LHCN-M2 (cell line): ENCODE measurements at regions not wholly inside any gene's neighbourhood (a gene's known extent, or its start where the extent isn't known, plus 50 kb on each side); places are given as distances from the start of the nearest gene placed in this dataset.
A peak's percentile ranks its signal among the peaks of the same experiment; 100 is the strongest.

ENCODE experiments used
- DNase-seq: peaks from one replicate; pipeline ENCODE4 v3.0.0-alpha.2; 2012; ENCODE audit warnings: low read depth

DNA sequence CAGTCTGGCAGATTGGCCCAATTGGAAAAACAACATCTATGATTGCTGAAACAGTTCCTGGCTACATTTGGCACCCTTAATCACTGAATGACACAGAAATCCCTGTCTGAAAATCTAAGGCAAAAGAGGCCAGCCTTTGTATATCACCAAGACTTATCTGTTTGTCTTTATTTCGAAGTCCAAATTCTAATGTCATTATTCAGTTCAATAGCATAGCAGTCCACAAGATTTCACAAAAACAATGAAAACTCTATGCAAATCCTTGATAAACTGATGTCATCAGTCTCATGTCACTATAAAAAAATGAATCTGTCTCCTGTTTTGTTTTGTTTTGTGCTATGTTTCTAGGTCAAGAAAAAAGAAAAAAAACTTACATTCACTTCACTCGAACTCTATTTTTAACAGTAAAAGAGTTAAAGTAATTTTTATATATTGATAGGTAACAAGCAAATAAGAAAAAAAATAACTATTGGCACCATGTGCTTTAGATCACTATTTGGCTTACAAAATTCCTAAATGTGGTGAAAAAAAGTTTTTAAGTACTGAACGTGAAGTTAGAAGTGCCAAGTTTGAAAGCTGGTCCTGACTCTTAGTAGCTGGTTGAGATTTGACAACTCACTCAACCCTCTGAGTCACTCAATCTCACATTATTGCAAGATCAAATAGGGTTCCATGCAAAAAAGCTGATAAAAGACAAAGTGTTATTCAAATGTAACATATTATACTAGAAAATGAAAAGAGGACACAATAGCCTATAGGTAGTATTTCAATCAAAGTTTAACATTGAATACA, 359.3 kb downstream of the IRS1 start:
- peak; percentile 73 for DNase-seq

- no peak for DNase-seq
Measured at GRCh38 chr2:226439337-226439736, 360.3 kb downstream of the IRS1 start.

DNA sequence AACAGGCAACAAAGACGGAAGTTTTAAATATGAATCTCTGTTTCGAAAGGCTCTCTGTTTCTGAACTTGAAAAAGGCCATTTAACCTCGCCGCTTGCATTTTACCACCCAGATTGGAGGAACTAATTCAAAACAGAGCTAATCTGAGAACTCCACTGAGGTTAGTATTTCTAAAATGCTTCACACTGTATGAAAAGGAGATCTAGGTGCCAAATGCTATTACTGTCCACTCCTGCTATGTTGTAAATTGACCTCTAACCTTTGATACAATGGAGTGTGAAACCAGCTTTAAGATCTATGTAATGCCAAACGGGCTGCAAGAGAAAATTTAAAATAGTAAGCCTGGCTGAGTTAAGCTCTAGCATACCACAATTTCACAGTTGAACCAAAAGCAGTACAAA, 364.5 kb downstream of the IRS1 start:
- no peak for DNase-seq

DNA sequence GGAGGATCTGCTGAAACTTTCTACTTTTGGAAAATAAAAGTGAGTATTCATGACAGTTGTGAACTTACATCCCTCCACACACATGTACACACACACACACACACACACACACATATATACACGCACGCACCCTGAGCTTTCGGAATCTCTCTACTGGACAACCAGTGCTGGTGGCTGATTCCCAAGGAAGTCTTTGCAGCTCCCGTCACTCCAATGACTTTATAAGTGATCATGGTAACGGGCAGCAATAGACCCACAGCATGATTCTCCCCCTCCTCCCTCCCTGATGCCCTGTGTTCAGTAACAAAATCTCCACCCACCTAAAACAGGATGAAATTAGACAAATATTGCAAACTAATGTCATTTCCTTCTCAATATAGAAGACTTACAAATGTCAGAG, 364.9 kb downstream of the IRS1 start:
- DNase-seq = no peak

DNA sequence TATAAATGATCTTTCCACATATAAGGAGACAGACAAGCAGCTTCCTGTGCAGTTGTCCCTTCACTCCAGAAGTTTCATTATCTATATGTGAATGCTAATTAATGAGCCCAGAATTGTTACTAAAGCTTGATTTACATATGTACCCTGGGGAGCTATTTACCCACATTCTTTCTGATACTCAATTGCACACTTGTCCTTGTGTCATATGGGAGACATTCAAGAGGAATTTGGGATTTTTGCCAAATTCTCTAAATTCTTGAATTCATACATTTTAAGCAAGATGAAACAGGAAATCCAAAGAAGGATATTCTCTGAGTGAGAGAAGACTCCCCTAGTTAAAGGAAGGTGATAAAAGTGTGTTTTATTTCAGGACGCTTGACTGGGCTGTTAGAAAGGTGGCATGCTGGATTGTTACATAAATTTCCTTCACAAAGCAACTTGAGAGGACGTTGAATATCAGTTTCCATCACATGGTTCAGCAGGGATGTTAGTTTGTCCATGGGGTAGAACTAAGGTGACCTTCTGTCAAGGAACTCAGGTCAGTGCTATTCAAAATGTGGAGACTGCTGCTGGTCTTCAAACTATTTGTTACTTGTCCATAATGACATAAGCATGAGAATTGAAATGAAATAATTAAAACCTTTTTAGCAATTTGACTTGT, 368.2 kb downstream of the IRS1 start:
- peak; percentile 67 for DNase-seq

- no peak for DNase-seq
Measured at GRCh38 chr2:226429476-226429875, 370.1 kb downstream of the IRS1 start.

- DNase-seq = peak; percentile 98
Measured at GRCh38 chr2:226427538-226428307, 371.9 kb downstream of the IRS1 start.

GRCh38 chr2:226426292-226426736, 373.3 kb downstream of the IRS1 start:
- peak; percentile 78 for DNase-seq

- peak; percentile 69 for DNase-seq
Measured at GRCh38 chr2:226424971-226425370, 374.6 kb downstream of the IRS1 start.

DNA sequence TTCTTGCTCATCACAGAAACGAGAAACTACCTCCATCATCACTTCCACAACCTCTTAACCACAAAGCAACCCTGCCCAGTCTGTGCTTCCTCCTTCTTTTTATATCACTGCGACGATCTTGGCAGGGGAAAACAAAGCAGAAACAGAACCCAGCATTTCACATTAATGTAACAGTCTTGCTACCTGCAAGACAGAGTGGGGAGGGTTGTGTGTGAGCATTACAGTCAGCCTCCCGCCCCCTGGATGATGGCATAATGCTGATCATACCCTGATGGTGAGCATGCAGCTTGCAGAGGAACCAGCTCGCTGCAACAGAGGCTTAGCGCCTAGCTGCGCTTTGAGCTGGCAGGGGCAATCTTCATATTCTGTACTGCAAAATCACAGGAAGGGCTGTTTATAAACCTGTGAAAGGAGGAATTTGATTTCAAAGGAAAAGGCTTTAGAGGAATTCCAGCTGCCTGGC, 376.1 kb downstream of the IRS1 start:
- DNase-seq = no peak

GRCh38 chr2:226420646-226421045, 379.0 kb downstream of the IRS1 start:
- DNase-seq = no peak

GRCh38 chr2:226418521-226418920, 381.1 kb downstream of the IRS1 start:
- DNase-seq = peak; percentile 57

GRCh38 chr2:226414335-226414734, 385.3 kb downstream of the IRS1 start:
- peak; percentile 76 for DNase-seq

GRCh38 chr2:226413498-226414130, 386.0 kb downstream of the IRS1 start:
- DNase-seq = no peak

- peak; percentile 83 for DNase-seq
Measured at GRCh38 chr2:226411727-226412360, 387.8 kb downstream of the IRS1 start.

DNA sequence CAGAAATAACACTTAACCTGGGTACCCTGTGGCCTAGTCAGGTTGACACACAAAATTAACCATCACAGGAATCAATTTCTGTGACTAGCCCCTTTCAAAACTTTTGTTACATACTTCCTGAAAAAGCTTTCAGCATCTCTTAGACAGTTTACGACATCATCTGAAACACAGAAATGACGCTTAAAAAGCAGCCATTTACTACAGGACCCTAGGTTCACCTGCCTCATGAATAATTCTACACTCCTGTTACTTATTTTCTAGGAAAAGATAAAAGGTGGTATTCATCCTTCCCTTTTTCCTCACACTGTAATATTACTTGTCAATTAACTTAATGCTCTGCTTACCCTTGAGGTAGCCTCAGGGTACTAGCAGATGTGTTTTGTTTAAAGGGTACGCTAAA, 388.4 kb downstream of the IRS1 start:
- no peak for DNase-seq

DNA sequence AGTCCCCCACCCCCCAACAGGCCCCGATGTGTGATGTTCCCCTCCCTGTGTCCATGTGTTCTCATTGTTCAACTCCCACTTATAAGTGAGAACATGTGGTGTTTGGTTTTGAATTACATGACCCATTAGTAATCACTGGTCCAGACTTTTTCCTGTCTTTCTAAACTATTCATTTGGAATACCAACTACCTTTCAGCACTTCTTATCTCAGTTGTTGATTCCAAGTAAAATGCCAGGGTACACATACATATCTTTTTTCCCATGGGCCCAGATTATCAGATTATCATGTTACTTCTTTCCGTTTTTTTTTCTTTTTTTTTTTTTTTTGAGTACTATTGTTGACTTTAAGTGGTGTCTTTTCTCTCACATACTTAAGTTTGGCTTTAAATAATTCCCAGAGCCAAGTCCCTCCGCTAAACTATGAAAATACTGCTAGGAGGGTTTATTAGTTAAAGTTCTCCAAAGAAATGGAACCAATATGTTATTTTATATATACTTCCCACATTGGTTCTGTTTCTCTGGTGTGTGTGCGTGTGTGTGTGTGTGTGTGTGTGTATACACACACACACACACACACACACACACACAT, 389.3 kb downstream of the IRS1 start:
- peak; percentile 68 for DNase-seq

GRCh38 chr2:226409134-226409533, 390.5 kb downstream of the IRS1 start:
- DNase-seq = no peak

GRCh38 chr2:226408141-226408540, 391.5 kb downstream of the IRS1 start:
- DNase-seq = no peak

DNA sequence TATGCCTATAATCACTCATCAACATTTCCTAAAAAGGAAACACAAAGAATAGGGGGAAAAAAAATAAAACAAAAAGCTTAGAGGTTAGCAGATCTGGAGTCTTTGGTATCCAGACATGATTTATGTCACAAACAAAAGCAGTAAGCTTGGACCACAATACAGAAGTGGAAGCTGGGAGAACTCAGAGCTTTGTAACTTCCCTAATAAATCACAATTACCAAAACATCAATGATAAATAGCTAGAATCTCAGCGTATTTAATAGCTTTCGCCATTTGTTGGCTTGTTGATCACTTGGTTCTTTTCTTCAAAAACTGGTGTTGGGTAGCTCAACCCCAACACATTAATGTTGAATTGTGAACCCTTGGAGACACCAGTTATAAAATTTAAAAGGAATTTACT, 392.5 kb downstream of the IRS1 start:
- no peak for DNase-seq

DNA sequence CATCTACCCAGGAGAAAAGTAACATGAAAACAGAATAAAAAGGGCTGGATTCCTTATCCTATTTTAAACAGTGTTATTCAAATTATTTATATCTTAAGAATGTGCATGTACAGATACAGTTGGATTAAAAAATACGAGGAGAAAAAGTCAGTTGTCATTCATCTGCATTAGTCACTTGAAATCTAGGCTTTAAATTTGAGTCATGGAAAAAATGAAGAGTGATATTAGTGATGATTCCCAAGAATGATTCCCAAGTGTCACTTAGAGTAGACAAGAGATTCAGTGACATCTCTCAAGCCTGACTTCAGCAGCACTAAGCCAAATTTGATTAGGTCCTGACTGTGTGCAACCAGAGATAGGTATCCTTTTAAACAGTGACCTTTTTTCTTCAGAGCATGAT, 394.2 kb downstream of the IRS1 start:
- DNase-seq = peak; percentile 41
